BJ (cell line): ENCODE measurements at regions not wholly inside any gene's neighbourhood (a gene's known extent, or its start where the extent isn't known, plus 50 kb on each side); places are given as distances from the start of the nearest gene placed in this dataset.

Source experiments
- CTCF ChIA-PET: fragments of 350-600 bp; formaldehyde crosslinking; extraction: SDS; loops from one replicate; lab custom pipeline; 2021; ENCODE audit warnings: antibody characterized with exemption, inconsistent platforms; lab: Yijun Ruan, JAX
- POLR2A ChIA-PET: fragments of 300-600 bp; sonication (Branson Sonifier 250); formaldehyde crosslinking; extraction: SDS; loops from one replicate; lab custom pipeline; 2021; ENCODE audit warnings: antibody characterized with exemption; lab: Charles Lee
- DNase-seq: peaks from one replicate; pipeline ENCODE4 v3.0.0-alpha.2; 2011; ENCODE audit warnings: low read depth
- H3K27me3 ChIP-seq: 2 replicates; pipeline ENCODE4 v1.6.0; 2011; ENCODE audit warnings: low read length; ENCODE audit not compliant: control insufficient read depth, insufficient read depth
- H3K36me3 ChIP-seq: 2 replicates; pipeline ENCODE4 v1.5.1; 2011; ENCODE audit warnings: low read length; ENCODE audit not compliant: control insufficient read depth, insufficient read depth
- H3K4me3 ChIP-seq: 2 replicates; pipeline ENCODE4 v1.5.1; 2011; ENCODE audit warnings: low read depth, mild to moderate bottlenecking, control low read depth, low read length
- TF ChIP-seq, protein P1 (sequence below): IDR thresholded peaks from 2 replicates; pipeline ENCODE4 v1.5.1; 2011; ENCODE audit warnings: low read depth, mild to moderate bottlenecking, control low read depth, inconsistent platforms, low read length, moderate library complexity; ENCODE audit not compliant: insufficient read depth

- ChIA-PET CTCF (interaction anchor here (0.6 to 2.6 kb wide), 3 partner anchors 11 to 55 kb away, joined by 3 to 7 read pairs (median 3); no protein-coding TSS in a partner anchor), POLR2A (no interaction called here)
- DNase-seq = no peak
- H3K36me3 ChIP-seq = no peaks in the 10 kb centered on the region
- TF ChIP-seq, protein P1, sequence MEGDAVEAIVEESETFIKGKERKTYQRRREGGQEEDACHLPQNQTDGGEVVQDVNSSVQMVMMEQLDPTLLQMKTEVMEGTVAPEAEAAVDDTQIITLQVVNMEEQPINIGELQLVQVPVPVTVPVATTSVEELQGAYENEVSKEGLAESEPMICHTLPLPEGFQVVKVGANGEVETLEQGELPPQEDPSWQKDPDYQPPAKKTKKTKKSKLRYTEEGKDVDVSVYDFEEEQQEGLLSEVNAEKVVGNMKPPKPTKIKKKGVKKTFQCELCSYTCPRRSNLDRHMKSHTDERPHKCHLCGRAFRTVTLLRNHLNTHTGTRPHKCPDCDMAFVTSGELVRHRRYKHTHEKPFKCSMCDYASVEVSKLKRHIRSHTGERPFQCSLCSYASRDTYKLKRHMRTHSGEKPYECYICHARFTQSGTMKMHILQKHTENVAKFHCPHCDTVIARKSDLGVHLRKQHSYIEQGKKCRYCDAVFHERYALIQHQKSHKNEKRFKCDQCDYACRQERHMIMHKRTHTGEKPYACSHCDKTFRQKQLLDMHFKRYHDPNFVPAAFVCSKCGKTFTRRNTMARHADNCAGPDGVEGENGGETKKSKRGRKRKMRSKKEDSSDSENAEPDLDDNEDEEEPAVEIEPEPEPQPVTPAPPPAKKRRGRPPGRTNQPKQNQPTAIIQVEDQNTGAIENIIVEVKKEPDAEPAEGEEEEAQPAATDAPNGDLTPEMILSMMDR = no peak
- no peak overlapping the region for H3K4me3 ChIP-seq
- no peaks in the 10 kb centered on the region for H3K27me3 ChIP-seq
Observed at GRCh38 chr20:39894067-39894466, 795.0 kb downstream of the MAFB start.

- Histone ChIP-seq H3K4me3 (no peak overlapping the region), H3K36me3 (no peaks in the 10 kb centered on the region), H3K27me3 (no peaks in the 10 kb centered on the region)
- POLR2A ChIA-PET = no interaction called here
- CTCF ChIA-PET = interaction anchor here (0.6 to 2.6 kb wide), 3 partner anchors 10 to 684 kb away, joined by 3 to 7 read pairs (median 3); no protein-coding TSS in a partner anchor
- TF ChIP-seq, protein P1 = peak; percentile 33; the same call in 1 of the 2 replicates
- peak; percentile 60 for DNase-seq
Observed at GRCh38 chr20:39893003-39893685, 795.9 kb downstream of the MAFB start.

GRCh38 chr20:39890697-39891096 is 798.3 kb downstream of the MAFB start:
- Histone ChIP-seq H3K4me3 (no peak overlapping the region), H3K36me3 (no peaks in the 10 kb centered on the region), H3K27me3 (no peaks in the 10 kb centered on the region)
- POLR2A ChIA-PET = no interaction called here
- CTCF ChIA-PET = interaction anchor here (0.9 kb wide), 1 partner anchor 17 kb away, joined by 3 read pairs; no protein-coding TSS in a partner anchor
- TF ChIP-seq, protein P1 = no peak
- no peak for DNase-seq

GRCh38 chr20:39888310-39888709 is 800.7 kb downstream of the MAFB start:
- TF ChIP-seq, protein P1 = no peak
- CTCF ChIA-PET = interaction anchor here (1.0 to 1.3 kb wide), 3 partner anchors 10 to 59 kb away, joined by 3 read pairs; no protein-coding TSS in a partner anchor

GRCh38 chr20:39886650-39887190 is 802.3 kb downstream of the MAFB start:
- Histone ChIP-seq H3K27me3 (no peaks in the 10 kb centered on the region), H3K36me3 (no peaks in the 10 kb centered on the region), H3K4me3 (no peak overlapping the region)
- ChIA-PET CTCF (interaction anchor here (0.7 to 4.1 kb wide), 3 partner anchors 13 to 35 kb away, joined by 3 to 20 read pairs (median 4); no protein-coding TSS in a partner anchor), POLR2A (interaction anchor here (0.7 kb wide), 1 partner anchor 292 kb away, joined by 3 read pairs; no protein-coding TSS in a partner anchor)
- no peak for DNase-seq
- TF ChIP-seq, protein P1 = no peak

More at GRCh38 chr20:39888310-39888709, 800.7 kb downstream of the MAFB start:
- H3K4me3 ChIP-seq = no peak overlapping the region
- H3K36me3 ChIP-seq = no peaks in the 10 kb centered on the region
- DNase-seq = no peak
- POLR2A ChIA-PET = no interaction called here
- H3K27me3 ChIP-seq = no peaks in the 10 kb centered on the region
